Testis (tissue), 2 donors: ENCODE measurements at regions not wholly inside any gene's neighbourhood (a gene's known extent, or its start where the extent isn't known, plus 50 kb on each side); places are given as distances from the start of the nearest gene placed in this dataset.

Experiments
- DNase-seq: peaks from one replicate; pipeline ENCODE4 v3.0.0-alpha.2; 2019
- H3K27ac ChIP-seq, 2 donors: fragments of 200-600 bp; sonication (generic); one replicate each; pipeline ENCODE4 v1.5.1; 2019
- H3K27me3 ChIP-seq: fragments of 200-600 bp; sonication (generic); one replicate; pipeline ENCODE4 v1.5.1; 2019
- H3K36me3 ChIP-seq: fragments of 200-600 bp; sonication (generic); one replicate; pipeline ENCODE4 v1.5.1; 2017; ENCODE audit warnings: low read depth; ENCODE audit errors: missing control alignments
- H3K4me1 ChIP-seq: fragments of 200-600 bp; sonication (generic); one replicate; pipeline ENCODE4 v1.5.1; 2019
- H3K4me3 ChIP-seq, 2 donors: fragments of 200-600 bp; sonication (generic); one replicate each; pipeline ENCODE4 v1.5.1; 2017 to 2019
- H3K9me3 ChIP-seq: fragments of 200-600 bp; sonication (generic); one replicate; pipeline ENCODE4 v1.5.1; 2017
- CTCF ChIP-seq, 3 experiments: fragments of 450-650 bp in 2 of 3; fragments of 200-600 bp in 1 of 3; sonication (generic) in 1 of 3; IDR thresholded peaks; one replicate each; pipeline ENCODE4 v1.5.1; 2016 to 2019; ENCODE audit warnings: antibody characterized with exemption in 3 of 3, mild to moderate bottlenecking in 2 of 3, moderate library complexity in 1 of 3
- POLR2A ChIP-seq: fragments of 450-650 bp; IDR thresholded peaks from one replicate; pipeline ENCODE4 v1.6.1; 2017; ENCODE audit warnings: antibody characterized with exemption, mild to moderate bottlenecking, moderate library complexity
- WGBS, 2 donors: methylation state at CpG; one replicate each; pipeline ENCODE4 v1.1.5; 2018; 5-methylcytosine and 5-hydroxymethylcytosine counted together
- intact Hi-C: fragments of 100-400 bp; cut with DNase I; formaldehyde crosslinking; loops from one replicate; pipeline ENCODE4 v1.15.1; 2023; ENCODE audit warnings: low total_unique reads

GRCh38 chr10:65779985-65780384, 1145.9 kb upstream of the LRRTM3 start:
- 94% methylated on average over 2 to 5 of the region's 5 CpGs for WGBS, 2 donors
- TF ChIP-seq CTCF (IDR thresholded peaks at IDR 0.05) (no peak), POLR2A (no peak)
- Histone ChIP-seq H3K4me3 (no peak overlapping the region), H3K27me3 (no peaks in the 10 kb centered on the region), H3K36me3 (no peaks in the 10 kb centered on the region), H3K4me1 (no peaks in the 10 kb centered on the region), H3K27ac (no peak overlapping the region), H3K9me3 (no peaks in the 10 kb centered on the region)
- intact Hi-C loops: no loop called here
- DNase-seq: no peak

GRCh38 chr10:65786279-65786678, 1139.6 kb upstream of the LRRTM3 start:
- H3K27me3 ChIP-seq: no peaks in the 10 kb centered on the region
- WGBS, 2 donors: 87 to 94% methylated on average over 2 of the region's 2 CpGs
- no peak for TF ChIP-seq POLR2A
- no peak for TF ChIP-seq CTCF (IDR thresholded peaks at IDR 0.05)
- H3K4me1 ChIP-seq: no peaks in the 10 kb centered on the region
- intact Hi-C loops: no loop called here
- DNase-seq: no peak
- H3K27ac ChIP-seq: no peak overlapping the region
- H3K9me3 ChIP-seq: no peaks in the 10 kb centered on the region
- H3K36me3 ChIP-seq: no peaks in the 10 kb centered on the region
- H3K4me3 ChIP-seq: no peak overlapping the region

GRCh38 chr10:65787571-65787970, 1138.3 kb upstream of the LRRTM3 start:
- Histone ChIP-seq H3K27ac (no peak overlapping the region), H3K36me3 (no peaks in the 10 kb centered on the region), H3K4me3 (no peak overlapping the region), H3K27me3 (no peaks in the 10 kb centered on the region), H3K4me1 (no peaks in the 10 kb centered on the region), H3K9me3 (no peaks in the 10 kb centered on the region)
- intact Hi-C loops: no loop called here
- WGBS, 2 donors: 74 to 75% methylated on average over 1 of the region's 1 CpG
- no peak for DNase-seq
- TF ChIP-seq POLR2A: no peak
- TF ChIP-seq CTCF (IDR thresholded peaks at IDR 0.05): no peak

- no peaks in the 10 kb centered on the region for H3K27me3 ChIP-seq
- H3K4me1 ChIP-seq: no peaks in the 10 kb centered on the region
- H3K4me3 ChIP-seq: no peak overlapping the region
- TF ChIP-seq POLR2A (no peak), CTCF (IDR thresholded peaks at IDR 0.05) (no peak)
- H3K27ac ChIP-seq: no peak overlapping the region
- intact Hi-C loops: no loop called here
- H3K36me3 ChIP-seq: no peaks in the 10 kb centered on the region
- DNase-seq: no peak
- H3K9me3 ChIP-seq: no peaks in the 10 kb centered on the region
These were observed 1137.6 kb upstream of the LRRTM3 start for GRCh38 chr10:65788271-65788670.

- no peak overlapping the region for H3K4me3 ChIP-seq
- TF ChIP-seq CTCF (IDR thresholded peaks at IDR 0.05) (no peak), POLR2A (no peak)
- no peaks in the 10 kb centered on the region for H3K9me3 ChIP-seq
- H3K27me3 ChIP-seq: no peaks in the 10 kb centered on the region
- H3K4me1 ChIP-seq: no peaks in the 10 kb centered on the region
- intact Hi-C loops: no loop called here
- no peaks in the 10 kb centered on the region for H3K36me3 ChIP-seq
- no peak for DNase-seq
- WGBS, 2 donors: 78 to 82% methylated on average over 1 of the region's 1 CpG
- H3K27ac ChIP-seq: no peak overlapping the region
These were observed 1133.9 kb upstream of the LRRTM3 start for GRCh38 chr10:65791979-65792378.
